SH-SY5Y (cell line): ENCODE measurements at regions not wholly inside any gene's neighbourhood (a gene's known extent, or its start where the extent isn't known, plus 50 kb on each side); places are given as distances from the start of the nearest gene placed in this dataset.

ENCODE experiments used
- GATA2 ChIP-seq: IDR thresholded peaks from 2 replicates; pipeline ENCODE4 v1.6.1; 2011; ENCODE audit warnings: mild to moderate bottlenecking, low read depth, low read length
- GATA3 ChIP-seq: IDR thresholded peaks from 2 replicates; pipeline ENCODE4 v1.6.1; 2011; ENCODE audit warnings: low read depth, mild to moderate bottlenecking, low read length, moderate library complexity

DNA sequence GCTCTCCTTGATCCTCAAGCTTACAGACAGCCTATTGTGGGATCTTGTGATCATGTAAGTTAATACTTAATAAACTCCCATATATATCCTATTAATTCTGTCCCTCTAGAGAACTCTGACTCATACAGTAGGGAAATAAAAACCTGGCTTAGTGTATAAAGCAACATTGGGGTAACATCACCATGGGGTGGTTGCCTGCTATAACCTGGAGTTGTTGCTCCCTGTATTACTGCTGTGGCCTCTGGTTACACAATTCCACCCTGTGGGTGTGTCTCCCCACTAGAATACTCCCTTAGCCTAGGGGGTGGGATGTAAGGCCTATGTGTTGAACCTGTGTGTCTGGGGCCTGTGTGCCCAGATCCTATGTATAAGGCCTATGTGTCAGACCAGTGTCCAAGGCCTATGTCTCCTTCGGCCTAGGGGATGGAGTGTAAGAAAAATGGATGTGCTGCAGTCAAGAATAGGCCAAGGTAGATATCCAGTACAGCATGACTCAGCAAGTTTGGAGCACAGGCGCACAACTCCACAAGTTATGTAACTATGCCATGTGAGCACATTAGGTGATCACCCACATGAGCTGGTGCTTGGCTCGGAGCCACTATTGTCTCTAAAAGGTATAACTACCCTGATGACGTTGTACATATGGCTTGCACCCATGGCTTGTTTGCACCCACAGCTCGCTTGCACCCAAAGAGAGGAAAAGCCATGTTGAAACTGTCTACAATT lies 96.8 kb upstream of the C1orf21 start:
- TF ChIP-seq GATA3 = no peak
- no peak for TF ChIP-seq GATA2
